ENCODE measurements at regions not wholly inside any gene's neighbourhood (a gene's known extent, or its start where the extent isn't known, plus 50 kb on each side); places are given as distances from the start of the nearest gene placed in this dataset.

DNA sequence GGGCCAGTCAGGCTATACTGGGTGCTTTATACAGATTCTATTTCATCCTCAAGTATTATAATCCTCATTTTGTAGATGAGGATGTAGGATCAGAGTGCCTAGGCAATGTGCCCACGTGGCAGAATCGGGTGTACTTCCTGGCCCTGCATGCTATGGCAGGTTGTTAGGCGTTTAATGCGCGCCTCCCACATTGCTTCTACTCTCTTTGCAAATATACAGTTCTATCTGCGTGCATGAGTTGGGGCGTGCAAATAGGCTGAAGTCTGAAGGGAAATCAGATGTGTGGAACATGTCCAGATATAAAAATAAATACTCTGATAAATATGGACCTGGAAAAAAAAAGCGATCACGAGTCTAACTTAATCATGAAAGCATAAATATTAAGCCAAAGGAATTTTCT is 194.7 kb upstream of the FMN2 start:
- DNase-seq: no peak

GRCh38 chr1:239897458-239897857 is 194.2 kb upstream of the FMN2 start:
- no peak for DNase-seq

DNA sequence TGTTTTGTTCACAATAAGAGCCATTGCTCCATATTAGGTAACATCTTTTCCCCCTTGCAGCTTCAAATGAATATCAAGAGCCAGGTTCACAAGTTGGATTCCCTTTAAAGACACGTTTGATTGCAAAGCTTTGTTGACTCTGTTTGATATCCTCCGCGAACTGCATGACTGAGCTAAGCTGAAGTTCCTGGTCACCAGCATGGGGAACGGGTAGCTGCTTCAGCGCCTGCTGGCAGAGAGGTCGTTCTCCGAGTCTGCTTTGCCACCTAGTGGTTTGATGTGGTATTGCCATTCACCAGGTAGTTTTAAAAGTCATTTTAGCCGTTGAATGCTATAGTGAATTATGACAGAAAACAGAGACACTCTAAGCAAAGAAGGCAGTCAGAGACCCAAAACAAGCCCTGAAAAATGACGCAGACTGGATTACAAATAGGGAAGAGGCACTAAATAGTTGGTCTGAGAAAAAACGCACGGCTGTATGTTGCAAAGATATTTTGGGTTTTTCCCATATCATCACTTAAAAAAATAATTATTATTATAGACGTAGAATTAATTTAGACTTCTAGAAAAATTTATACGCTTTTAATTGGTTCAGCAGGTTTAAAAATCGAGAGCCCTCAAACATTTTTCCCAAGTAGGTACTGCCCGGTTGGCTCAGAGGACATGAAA is 193.5 kb upstream of the FMN2 start:
- DNase-seq: peak; percentile 63 to 80

DNA sequence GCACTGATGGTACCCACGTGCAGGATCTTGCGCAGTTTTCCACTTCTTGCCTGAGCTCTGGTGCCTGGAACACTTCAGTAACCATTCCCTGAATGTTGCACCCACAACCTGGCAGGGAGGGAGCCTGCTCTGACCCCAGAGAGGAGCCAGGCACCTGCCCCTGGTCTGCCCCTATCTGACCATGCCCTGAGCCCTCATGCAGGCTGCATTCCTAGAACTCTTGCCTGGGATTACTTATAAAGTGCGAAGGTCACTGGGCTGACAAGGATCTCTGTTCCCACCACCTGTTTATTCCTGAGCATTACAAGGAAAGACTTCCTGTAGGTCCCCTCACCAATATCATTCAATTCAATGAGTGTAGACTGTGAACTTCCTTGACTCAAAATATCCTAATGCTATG is 191.9 kb upstream of the FMN2 start:
- DNase-seq: no peak

DNA sequence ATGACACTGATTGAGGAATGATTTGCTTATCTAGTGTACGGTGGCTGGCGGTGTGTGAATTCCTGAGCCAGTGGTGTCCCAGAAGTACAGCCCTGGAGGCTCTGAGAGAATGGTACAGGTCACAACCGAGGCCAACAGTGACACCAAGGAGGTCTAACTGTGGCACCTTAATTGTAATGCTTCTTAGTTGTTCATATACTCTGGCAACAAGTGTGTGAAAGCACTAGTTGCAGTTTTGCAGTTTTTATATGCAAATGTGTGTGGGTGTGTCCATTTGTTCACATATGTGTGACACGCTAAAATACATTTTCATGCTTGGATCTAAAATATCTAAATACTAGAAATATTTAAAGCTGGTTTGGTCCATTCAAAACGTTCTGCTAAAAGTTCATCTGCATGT is 185.3 kb upstream of the FMN2 start:
- DNase-seq: no peak

- DNase-seq: no peak
These were observed 181.8 kb upstream of the FMN2 start for GRCh38 chr1:239909898-239910297.

DNA sequence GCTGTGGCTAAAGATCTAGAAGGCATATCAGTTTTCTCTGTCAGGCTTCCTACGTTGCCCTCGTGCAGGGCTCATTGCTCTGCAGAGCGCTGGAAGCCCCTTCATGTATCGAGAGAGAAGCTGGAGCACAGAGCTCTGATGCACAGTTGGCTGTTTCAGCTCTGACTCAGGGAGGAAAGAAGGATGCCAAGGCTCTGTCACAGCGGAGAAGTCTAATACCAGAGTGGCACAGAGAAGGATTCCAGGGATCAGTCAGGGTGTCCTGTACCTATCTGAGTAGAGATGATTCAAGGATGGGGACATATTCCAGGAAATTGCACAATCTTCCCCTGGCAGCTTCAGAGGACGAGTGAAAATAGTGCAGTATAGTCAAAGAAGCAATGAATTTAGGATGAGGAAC is 179.2 kb upstream of the FMN2 start:
- no peak for DNase-seq

DNA sequence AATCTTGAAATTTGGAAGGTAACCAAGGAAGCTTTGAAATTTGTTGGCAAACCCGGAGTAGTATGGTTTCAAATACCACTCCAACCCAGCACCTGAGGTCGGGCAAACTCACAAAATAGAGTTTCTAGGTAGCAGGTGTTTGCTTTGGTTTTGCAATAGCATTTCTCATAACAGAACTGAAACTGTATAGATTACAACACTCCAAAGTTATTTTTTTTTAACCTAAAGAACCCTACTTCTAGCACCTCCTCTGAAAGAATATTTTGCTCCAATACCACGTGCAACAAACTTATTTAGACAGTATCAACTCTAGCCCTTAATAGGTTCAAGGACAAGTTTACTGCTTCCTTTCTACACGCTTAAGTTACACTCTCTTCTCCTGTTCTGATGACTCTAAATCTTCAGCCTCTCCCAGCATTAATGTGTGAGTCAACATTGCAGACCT is 178.5 kb upstream of the FMN2 start:
- DNase-seq: no peak

DNA sequence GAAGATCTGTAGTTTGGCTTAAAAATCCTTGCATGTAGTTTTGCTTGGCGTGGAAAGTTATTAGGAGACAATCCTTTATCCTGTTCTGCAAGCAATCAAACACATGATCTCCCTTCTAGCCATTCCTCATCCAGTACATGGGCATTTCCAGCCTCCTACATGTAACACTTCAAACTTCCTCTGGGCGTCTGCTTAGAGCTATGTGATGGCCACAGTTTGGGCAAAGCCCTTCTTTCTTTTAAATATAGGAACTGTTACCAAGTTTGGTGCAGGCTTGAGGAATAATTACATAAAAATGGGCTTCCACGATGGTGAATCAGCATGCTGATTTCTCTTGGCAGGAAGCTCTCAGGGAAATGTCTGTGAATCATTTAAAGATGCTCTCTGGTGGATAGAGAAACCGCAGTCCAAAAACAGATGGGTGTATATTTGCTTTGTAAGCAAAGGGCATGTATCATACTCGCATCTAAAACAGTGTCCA is 176.9 kb upstream of the FMN2 start:
- DNase-seq: no peak

DNA sequence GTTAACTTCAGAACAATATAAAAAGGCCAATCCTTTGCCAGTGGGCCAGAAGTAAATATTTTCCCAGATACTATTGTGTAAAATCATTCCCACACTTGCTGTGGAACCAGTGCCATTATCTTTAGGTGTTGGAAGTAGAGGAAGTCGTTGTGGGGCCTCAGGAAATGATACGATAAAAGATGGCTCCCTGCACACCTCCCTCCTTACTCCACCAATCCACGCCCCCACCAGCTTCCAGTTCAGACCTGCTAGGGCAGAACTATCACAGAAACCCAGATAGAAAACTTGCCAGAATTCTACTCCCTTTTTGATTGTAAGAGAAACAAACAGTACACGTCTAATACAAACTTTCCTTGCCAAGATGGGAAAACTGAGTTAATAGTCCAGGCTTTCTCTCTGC is 173.0 kb upstream of the FMN2 start:
- DNase-seq: no peak

GRCh38 chr1:239920214-239920613 is 171.5 kb upstream of the FMN2 start:
- no peak for DNase-seq

- no peak for DNase-seq
These were observed 168.7 kb upstream of the FMN2 start for GRCh38 chr1:239922778-239923522.

- no peak for DNase-seq
These were observed 166.8 kb upstream of the FMN2 start for GRCh38 chr1:239924741-239925350.

DNA sequence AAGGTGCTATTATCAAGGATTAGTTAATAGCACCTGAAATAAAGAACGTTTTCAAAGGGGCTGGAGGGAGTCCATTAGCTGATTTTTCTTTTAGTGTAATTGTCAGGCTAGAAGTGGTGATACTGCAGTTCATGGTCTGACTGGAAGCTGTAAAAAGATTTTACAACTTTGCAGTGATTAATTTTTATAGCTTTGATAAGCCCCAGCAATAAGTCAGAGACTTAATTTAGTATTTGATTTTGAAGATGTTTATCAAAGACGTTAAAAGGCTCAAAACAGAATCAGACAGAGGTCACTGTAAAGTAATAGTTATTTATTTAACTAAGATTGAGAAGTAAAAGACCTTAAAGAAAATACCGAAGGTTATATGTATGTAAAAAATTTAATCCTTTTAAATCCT is 165.5 kb upstream of the FMN2 start:
- DNase-seq: no peak

DNA sequence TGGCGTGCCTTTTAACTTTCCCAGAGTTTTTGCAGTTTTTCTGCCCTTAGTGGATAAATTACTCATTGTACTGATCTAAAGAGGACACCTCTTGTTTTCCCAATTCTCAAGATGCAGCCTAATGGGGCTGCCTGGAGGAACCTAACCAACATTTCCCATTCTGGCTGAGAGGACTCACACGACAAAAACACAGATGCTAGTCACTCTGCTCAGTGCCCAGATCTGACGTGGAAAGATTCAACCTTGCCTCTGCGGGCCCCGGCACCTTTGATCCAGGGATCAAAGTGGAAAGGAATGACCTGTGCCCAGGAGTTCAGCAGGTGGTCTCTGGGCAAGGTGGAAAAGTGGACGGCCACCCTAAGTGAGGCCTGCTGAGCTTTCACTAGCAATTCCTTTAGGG is 162.4 kb upstream of the FMN2 start:
- no peak for DNase-seq

DNA sequence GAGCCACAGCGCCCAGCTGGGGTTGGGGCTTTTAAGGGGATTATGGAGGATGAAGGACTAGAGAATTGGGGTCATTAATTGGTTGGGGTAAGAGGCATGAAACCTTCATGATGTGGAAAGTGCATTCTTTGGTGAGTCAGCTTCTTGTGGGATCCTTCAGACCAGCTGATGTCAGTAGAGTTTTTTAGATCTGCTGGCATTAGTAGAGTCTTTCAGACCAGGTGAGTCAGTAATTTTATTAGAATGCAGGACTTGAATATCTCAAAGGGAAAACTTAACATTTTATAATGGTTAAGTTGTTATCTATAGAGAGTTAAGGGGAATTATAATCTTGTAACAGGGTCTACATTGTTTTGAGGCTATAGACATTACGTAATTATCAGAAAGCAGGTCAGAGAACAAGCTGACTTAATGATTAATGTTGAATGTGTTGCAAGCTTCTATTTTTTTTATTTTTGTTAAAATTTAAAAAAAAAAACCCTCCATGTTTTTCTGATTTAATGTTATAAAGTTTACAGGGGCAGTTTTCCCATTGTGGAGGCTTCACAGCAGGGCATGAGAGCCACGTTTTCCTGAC is 160.9 kb upstream of the FMN2 start:
- DNase-seq: no peak

DNA sequence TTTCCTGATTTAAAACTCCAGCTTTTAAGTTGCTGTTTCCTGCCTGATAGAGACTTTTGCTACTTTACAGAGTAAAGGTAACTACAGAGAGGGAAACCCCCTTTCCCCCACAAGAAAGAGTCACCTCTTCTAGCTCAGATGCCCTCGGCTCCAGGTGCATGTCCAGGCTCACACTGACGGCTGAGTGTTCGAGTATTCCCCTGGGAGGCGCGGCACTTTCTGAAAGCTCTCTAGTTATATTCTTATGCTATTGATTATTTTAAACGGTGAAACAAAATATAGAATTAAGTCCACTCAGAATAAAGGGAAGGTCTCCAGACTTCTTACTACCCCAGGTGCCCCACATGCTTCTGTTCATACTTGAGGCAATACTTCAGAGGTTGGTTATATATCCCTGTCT is 160.3 kb upstream of the FMN2 start:
- no peak for DNase-seq

GRCh38 chr1:239939602-239940001 is 152.1 kb upstream of the FMN2 start:
- DNase-seq: no peak

DNA sequence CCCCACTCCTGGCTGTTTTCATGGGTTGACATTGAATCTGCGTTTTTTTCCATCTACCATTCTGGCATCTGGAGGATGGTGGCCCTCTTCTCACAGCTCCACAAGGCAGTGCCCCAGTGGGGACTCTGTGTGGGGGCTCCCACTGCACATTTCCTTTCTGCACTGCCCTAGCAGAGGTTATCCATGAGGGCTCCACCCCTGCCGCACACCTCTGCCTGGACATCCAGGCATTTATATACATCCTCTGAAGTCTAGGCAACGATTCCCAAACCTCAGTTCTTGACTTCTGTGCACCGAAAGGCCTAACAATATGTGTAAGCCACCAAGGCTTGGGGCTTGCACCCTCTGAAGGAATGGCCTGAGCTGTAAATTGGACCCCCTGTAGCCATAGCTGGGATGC is 147.9 kb upstream of the FMN2 start:
- no peak for DNase-seq

- DNase-seq: no peak
These were observed 147.0 kb upstream of the FMN2 start for GRCh38 chr1:239944666-239945065.

- no peak for DNase-seq
These were observed 143.9 kb upstream of the FMN2 start for GRCh38 chr1:239947801-239948200.

- DNase-seq: peak; percentile 63 to 74
These were observed 140.1 kb upstream of the FMN2 start for GRCh38 chr1:239951511-239952140.

Data from SHP77 (cell line).